Keratinocyte (primary cell): ENCODE measurements at regions not wholly inside any gene's neighbourhood (a gene's known extent, or its start where the extent isn't known, plus 50 kb on each side); places are given as distances from the start of the nearest gene placed in this dataset.

Source experiments
- DNase-seq: peaks from one replicate; pipeline ENCODE4 v3.0.0-alpha.2; 2011; ENCODE audit warnings: low read depth, missing footprints, low spot score
- FAIRE-seq: peaks from 2 replicates; lab custom pipeline; 2011; peaks lifted over from hg19 to GRCh38; lab: Jason Lieb, UNC
- H2AFZ ChIP-seq: 2 replicates; pipeline ENCODE4 v1.6.0; 2012; ENCODE audit warnings: low read length, control low read depth, inconsistent platforms; ENCODE audit not compliant: control insufficient read depth
- H3K27ac ChIP-seq: 2 replicates; pipeline ENCODE4 v1.5.1; 2011; ENCODE audit warnings: low read length; ENCODE audit not compliant: control insufficient read depth, insufficient read depth
- H3K27me3 ChIP-seq: 3 replicates; pipeline ENCODE4 v1.6.0; 2011; ENCODE audit warnings: low read length; ENCODE audit not compliant: control insufficient read depth, insufficient read depth; ENCODE audit errors: extremely low read depth
- H3K36me3 ChIP-seq, 2 experiments: 2 replicates in 1 of 2; 3 replicates in 1 of 2; pipeline ENCODE4 v1.5.1; 2011; ENCODE audit warnings: low read length in 2 of 2, mild to moderate bottlenecking in 1 of 2; ENCODE audit not compliant: control insufficient read depth in 2 of 2, insufficient read depth in 2 of 2; ENCODE audit errors: extremely low read depth in 1 of 2
- H3K4me1 ChIP-seq: 3 replicates; pipeline ENCODE4 v1.5.1; 2011; ENCODE audit warnings: low read length; ENCODE audit not compliant: control insufficient read depth, insufficient read depth; ENCODE audit errors: extremely low read depth
- H3K4me2 ChIP-seq: 3 replicates; pipeline ENCODE4 v1.6.0; 2011; ENCODE audit warnings: low read depth, low read length; ENCODE audit not compliant: control insufficient read depth, insufficient read depth; ENCODE audit errors: extremely low read depth
- H3K4me3 ChIP-seq, 3 experiments: fragments of 200-600 bp in 1 of 3; sonication (generic) in 1 of 3; 2 replicates in 2 of 3; 3 replicates in 1 of 3; pipeline ENCODE4 v1.5.1; 2011 to 2016; ENCODE audit warnings: low read length in 3 of 3, mild to moderate bottlenecking in 3 of 3, control low read depth in 2 of 3, inconsistent platforms in 1 of 3, low read depth in 1 of 3, mixed read lengths in 1 of 3, mixed run types in 1 of 3, moderate library complexity in 1 of 3; ENCODE audit not compliant: control insufficient read depth in 2 of 3, insufficient read depth in 2 of 3; ENCODE audit errors: extremely low read depth in 1 of 3
- H3K79me2 ChIP-seq: 2 replicates; pipeline ENCODE4 v1.6.0; 2012; ENCODE audit warnings: low read length; ENCODE audit not compliant: control insufficient read depth, insufficient read depth
- H3K9ac ChIP-seq: 3 replicates; pipeline ENCODE4 v1.6.0; 2011; ENCODE audit warnings: low read length; ENCODE audit not compliant: control insufficient read depth, insufficient read depth; ENCODE audit errors: extremely low read depth
- H3K9me1 ChIP-seq: 3 replicates; pipeline ENCODE4 v1.6.0; 2011; ENCODE audit warnings: low read length; ENCODE audit not compliant: control insufficient read depth, insufficient read depth; ENCODE audit errors: extremely low read depth
- H3K9me3 ChIP-seq: 2 replicates; pipeline ENCODE4 v1.5.1; 2012; ENCODE audit warnings: low read depth, low read length; ENCODE audit not compliant: control insufficient read depth
- H4K20me1 ChIP-seq: 3 replicates; pipeline ENCODE4 v1.6.0; 2011; ENCODE audit warnings: low read length; ENCODE audit not compliant: control insufficient read depth, insufficient read depth; ENCODE audit errors: extremely low read depth
- EZH2 ChIP-seq: IDR thresholded peaks from one replicate; pipeline ENCODE4 v1.6.1; 2012; ENCODE audit warnings: inconsistent platforms, mild to moderate bottlenecking, low read length, moderate library complexity
- dilution Hi-C: fragments of 300-500 bp; cut with MboI; formaldehyde crosslinking; loops from one replicate; pipeline ENCODE4 v1.7.0; 2020; ENCODE audit warnings: low sequenced_read_pairs; ENCODE audit not compliant: extremely low pct_ligation_motif_present
- TF ChIP-seq, protein P1 (sequence below), 3 experiments: IDR thresholded peaks in 1 of 3; conservative IDR thresholded peaks in 1 of 3; optimal IDR thresholded peaks in 1 of 3; 2 replicates in 2 of 3; 3 replicates in 1 of 3; pipeline versions ENCODE3 to v1.5.1; 2011; ENCODE audit warnings: low read length in 3 of 3, mild to moderate bottlenecking in 3 of 3, moderate library complexity in 2 of 3, control low read depth in 1 of 3, inconsistent platforms in 1 of 3; ENCODE audit not compliant: insufficient read depth in 2 of 3; ENCODE audit errors: extremely low read depth in 1 of 3

GRCh38 chr1:22351768-22352080 lies 99.9 kb upstream of the ZBTB40 start:
- no peak for TF ChIP-seq EZH2
- TF ChIP-seq, protein P1, sequence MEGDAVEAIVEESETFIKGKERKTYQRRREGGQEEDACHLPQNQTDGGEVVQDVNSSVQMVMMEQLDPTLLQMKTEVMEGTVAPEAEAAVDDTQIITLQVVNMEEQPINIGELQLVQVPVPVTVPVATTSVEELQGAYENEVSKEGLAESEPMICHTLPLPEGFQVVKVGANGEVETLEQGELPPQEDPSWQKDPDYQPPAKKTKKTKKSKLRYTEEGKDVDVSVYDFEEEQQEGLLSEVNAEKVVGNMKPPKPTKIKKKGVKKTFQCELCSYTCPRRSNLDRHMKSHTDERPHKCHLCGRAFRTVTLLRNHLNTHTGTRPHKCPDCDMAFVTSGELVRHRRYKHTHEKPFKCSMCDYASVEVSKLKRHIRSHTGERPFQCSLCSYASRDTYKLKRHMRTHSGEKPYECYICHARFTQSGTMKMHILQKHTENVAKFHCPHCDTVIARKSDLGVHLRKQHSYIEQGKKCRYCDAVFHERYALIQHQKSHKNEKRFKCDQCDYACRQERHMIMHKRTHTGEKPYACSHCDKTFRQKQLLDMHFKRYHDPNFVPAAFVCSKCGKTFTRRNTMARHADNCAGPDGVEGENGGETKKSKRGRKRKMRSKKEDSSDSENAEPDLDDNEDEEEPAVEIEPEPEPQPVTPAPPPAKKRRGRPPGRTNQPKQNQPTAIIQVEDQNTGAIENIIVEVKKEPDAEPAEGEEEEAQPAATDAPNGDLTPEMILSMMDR (optimal IDR thresholded peaks at IDR 0.05 in 1 of 3, IDR thresholded peaks at IDR 0.05 in 1 of 3, conservative IDR thresholded peaks at IDR 0.05 in 1 of 3; ENCODE audit: extremely low read depth in 1 of 3, insufficient read depth in 2 of 3, low read length in 3 of 3): no peak
- H3K27ac ChIP-seq: no peak overlapping the region
- H3K79me2 ChIP-seq: no peaks in the 10 kb centered on the region
- FAIRE-seq (no peak), DNase-seq (no peak)
- no peaks in the 10 kb centered on the region for H3K36me3 ChIP-seq
- peaks cover 30% of the 10 kb centered on the region for H3K27me3 ChIP-seq
- no peak overlapping the region for H3K4me2 ChIP-seq
- no peaks in the 10 kb centered on the region for H4K20me1 ChIP-seq
- H3K4me1 ChIP-seq: no peaks in the 10 kb centered on the region
- no peak overlapping the region for H2AFZ ChIP-seq
- dilution Hi-C loops: no loop called here
- H3K4me3 ChIP-seq: no peak overlapping the region
- no peaks in the 10 kb centered on the region for H3K9me1 ChIP-seq
- no peaks in the 10 kb centered on the region for H3K9me3 ChIP-seq
- H3K9ac ChIP-seq: no peak overlapping the region

DNA sequence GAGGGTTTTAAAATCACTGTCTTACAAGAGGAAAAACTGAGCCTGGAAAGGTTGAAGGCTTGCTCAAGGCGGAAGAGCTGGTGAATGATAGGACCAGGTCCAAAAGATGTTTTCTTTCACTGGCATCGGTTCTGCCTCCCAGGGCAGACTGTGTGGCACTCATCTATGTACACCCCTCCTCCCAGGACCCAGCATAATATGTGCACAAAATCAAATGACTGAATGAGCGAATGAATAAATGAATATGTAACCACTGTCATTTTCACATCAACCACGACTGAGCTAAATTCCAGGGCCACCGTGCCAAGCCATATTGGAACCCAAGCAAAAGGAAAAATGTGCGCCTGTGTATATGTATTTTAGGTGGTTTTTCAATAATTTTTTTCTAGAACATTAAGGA lies 99.3 kb upstream of the ZBTB40 start:
- TF ChIP-seq EZH2: no peak
- H3K9ac ChIP-seq: no peak overlapping the region
- no peak overlapping the region for H3K27ac ChIP-seq
- H3K9me3 ChIP-seq: no peaks in the 10 kb centered on the region
- DNase-seq (no peak), FAIRE-seq (no peak)
- no peaks in the 10 kb centered on the region for H4K20me1 ChIP-seq
- no peaks in the 10 kb centered on the region for H3K36me3 ChIP-seq
- H2AFZ ChIP-seq: no peak overlapping the region
- H3K27me3 ChIP-seq: peaks cover 30% of the 10 kb centered on the region
- no peak overlapping the region for H3K4me2 ChIP-seq
- dilution Hi-C loops: no loop called here
- H3K4me1 ChIP-seq: no peaks in the 10 kb centered on the region
- H3K4me3 ChIP-seq: no peak overlapping the region
- no peaks in the 10 kb centered on the region for H3K9me1 ChIP-seq
- no peaks in the 10 kb centered on the region for H3K79me2 ChIP-seq

DNA sequence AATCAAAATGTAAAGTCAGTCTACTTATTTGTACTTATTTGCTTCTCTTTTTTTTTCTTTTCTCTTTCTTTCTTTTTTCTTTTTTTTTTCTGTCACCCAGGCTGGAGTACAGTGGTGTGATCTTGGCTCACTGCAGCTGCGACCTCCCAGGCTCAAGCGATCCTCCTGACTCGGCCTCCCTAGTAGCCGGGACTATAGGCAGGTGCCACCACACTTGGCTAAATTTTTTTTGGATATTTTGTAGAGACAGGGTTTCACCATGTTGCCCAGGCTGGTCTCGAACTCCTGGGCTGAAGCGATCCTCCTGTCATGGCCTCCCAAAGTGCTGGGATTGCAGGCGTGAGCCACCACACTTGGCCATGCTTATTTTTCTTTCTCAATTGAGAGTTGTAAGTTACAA lies 98.8 kb upstream of the ZBTB40 start:
- H2AFZ ChIP-seq: no peak overlapping the region
- H3K4me3 ChIP-seq: no peak overlapping the region
- H3K27ac ChIP-seq: no peak overlapping the region
- FAIRE-seq: no peak
- no peak for TF ChIP-seq EZH2
- TF ChIP-seq, protein P1 (optimal IDR thresholded peaks at IDR 0.05 in 1 of 3, IDR thresholded peaks at IDR 0.05 in 1 of 3, conservative IDR thresholded peaks at IDR 0.05 in 1 of 3; ENCODE audit: extremely low read depth in 1 of 3, insufficient read depth in 2 of 3, low read length in 3 of 3): no peak
- peaks cover 32% of the 10 kb centered on the region for H3K27me3 ChIP-seq
- H3K9ac ChIP-seq: no peak overlapping the region
- H3K4me2 ChIP-seq: no peak overlapping the region
- H3K9me3 ChIP-seq: no peaks in the 10 kb centered on the region
- H3K36me3 ChIP-seq: no peaks in the 10 kb centered on the region
- no peak for DNase-seq
- no peaks in the 10 kb centered on the region for H3K79me2 ChIP-seq
- no peaks in the 10 kb centered on the region for H3K9me1 ChIP-seq
- H4K20me1 ChIP-seq: no peaks in the 10 kb centered on the region
- dilution Hi-C loops: no loop called here
- H3K4me1 ChIP-seq: no peaks in the 10 kb centered on the region
